Motor neuron (in vitro differentiated cells): ENCODE measurements at regions not wholly inside any gene's neighbourhood (a gene's known extent, or its start where the extent isn't known, plus 50 kb on each side); places are given as distances from the start of the nearest gene placed in this dataset.
"Not testable (repeated sequence)": the region's sequence is repeated elsewhere in the genome, so short reads cannot be mapped to it uniquely, and the experiment has no call there.

Source experiments
- ATAC-seq, 8 experiments: fragments of 200-7000 bp; cut with Tn5 transposase; replicated peaks in 6 of 8; 2 replicates each; pipeline ENCODE4 v1.8.0; 2021; ENCODE audit warnings: mild to moderate bottlenecking in 8 of 8, moderate library complexity in 8 of 8
- H3K27ac ChIP-seq, 2 donors: fragments of 250-450 bp; sonication (Bioruptor Pico); 2 replicates each; pipeline ENCODE4 v1.9.0; 2021; ENCODE audit warnings: antibody characterized with exemption in 2 of 2, mild to moderate bottlenecking in 2 of 2, moderate library complexity in 1 of 2
- H3K4me1 ChIP-seq, 2 donors: fragments of 250-450 bp; sonication (Bioruptor Pico); replicated peaks in 1 of 2; 2 replicates each; pipeline ENCODE4 v1.6.1; 2021; ENCODE audit warnings: antibody characterized with exemption in 2 of 2, mild to moderate bottlenecking in 2 of 2, moderate library complexity in 1 of 2
- H3K4me3 ChIP-seq, 5 donors: fragments of 250-450 bp; sonication (Bioruptor Pico); 2 replicates each; pipeline ENCODE4 v1.9.0; 2021; ENCODE audit warnings: antibody characterized with exemption in 5 of 5, mild to moderate bottlenecking in 5 of 5, moderate library complexity in 4 of 5
- WGBS, 10 experiments: fragments of 450-650 bp; shearing (Covaris generic); methylation state at CpG; one replicate each; pipeline ENCODE4 v1.0.0; 2022; 5-methylcytosine and 5-hydroxymethylcytosine counted together
- in situ Hi-C, 9 experiments: fragments of 400-800 bp; cut with MboI; loops; one replicate each; pipeline ENCODE4 v1.15.0; 2021; ENCODE audit warnings: low sequenced_read_pairs in 9 of 9, low pct_unique_long_range_greater_than_20kb in 2 of 9; ENCODE audit not compliant: unreplicated experiment in 9 of 9

- ATAC-seq: no peak
- 100% methylated on average over 2 to 3 of the region's 29 CpGs; no CpG with 5 or more reads in 8 of the 10 experiments for WGBS, 10 experiments
- H3K27ac ChIP-seq: no peak overlapping the region
- H3K4me1 ChIP-seq: no peaks in the 10 kb centered on the region
- in situ Hi-C loops: no loop called here
- H3K4me3 ChIP-seq: no peak overlapping the region
Measured at GRCh38 chr9:24738421-24738961, 192.8 kb upstream of the IZUMO3 start.

DNA sequence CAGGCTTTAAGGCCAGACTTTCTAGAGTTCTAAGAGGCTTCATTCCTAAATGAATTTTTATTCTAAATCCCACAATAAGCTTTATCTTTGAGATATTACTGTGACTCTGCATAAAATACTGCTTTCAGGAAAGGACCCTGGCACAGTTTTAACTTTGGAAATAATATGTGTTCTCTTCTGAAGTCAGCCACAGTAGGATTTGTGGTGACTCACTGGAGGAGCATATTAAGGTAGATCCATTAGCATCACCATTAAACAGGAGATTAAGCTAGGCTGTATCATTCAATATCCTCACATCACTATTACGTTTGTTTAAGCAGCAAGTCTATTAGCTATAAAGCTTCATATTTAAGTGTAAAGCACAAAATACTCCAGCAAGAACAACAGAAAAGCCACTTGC lies 186.1 kb upstream of the IZUMO3 start:
- H3K27ac ChIP-seq: no peak overlapping the region
- ATAC-seq: peak in 2 of 8 experiments; percentile 27 to 66
- H3K4me1 ChIP-seq: no peaks in the 10 kb centered on the region
- 0 to 100% (median 43%) methylated on average over 1 of the region's 1 CpG; no CpG with 5 or more reads in 2 of the 10 experiments for WGBS, 10 experiments
- no peak overlapping the region for H3K4me3 ChIP-seq
- in situ Hi-C loops: no loop called here

DNA sequence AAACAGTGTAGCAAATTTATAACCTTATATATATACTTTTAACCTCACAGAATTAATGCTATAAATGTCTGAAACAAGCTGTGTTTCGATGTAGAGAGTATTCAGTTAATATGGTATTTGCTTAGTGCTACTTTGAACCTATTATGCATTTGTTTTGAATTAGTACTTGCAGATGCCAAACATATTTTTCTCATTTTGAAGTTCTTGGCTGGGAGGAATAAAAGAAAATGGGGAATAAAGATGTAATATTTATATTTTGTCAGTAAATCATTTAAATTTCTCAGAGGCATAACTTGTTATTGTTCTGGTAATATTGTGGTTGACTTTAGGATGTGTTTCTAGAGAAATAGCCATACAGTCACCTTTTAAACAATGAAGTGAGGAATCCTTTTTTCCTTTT lies 175.9 kb upstream of the IZUMO3 start:
- no peak for ATAC-seq
- in situ Hi-C loops: no loop called here
- H3K4me3 ChIP-seq: no peak overlapping the region
- no peaks in the 10 kb centered on the region for H3K4me1 ChIP-seq
- 0 to 100% (median 86%) methylated on average over 1 of the region's 1 CpG; no CpG with 5 or more reads in 3 of the 10 experiments for WGBS, 10 experiments
- H3K27ac ChIP-seq: no peak overlapping the region

DNA sequence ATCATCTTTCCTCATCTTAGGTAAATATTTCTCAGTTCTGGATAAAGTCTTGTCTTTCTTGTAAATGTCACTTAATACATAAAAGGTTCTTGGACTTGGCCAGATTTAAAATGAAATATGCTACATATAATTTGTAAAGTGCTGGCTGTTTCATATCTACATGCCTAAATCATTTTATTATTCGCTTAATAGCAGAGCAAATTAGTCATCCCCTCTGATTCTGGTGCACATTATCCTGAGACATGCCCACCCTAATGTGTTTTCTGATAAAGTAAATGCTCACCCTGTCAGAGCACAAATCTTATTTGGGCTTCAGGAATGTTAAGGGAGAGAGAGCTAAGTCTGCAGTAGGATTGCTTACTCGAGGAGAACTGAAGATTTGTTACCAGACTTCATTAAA lies 166.5 kb upstream of the IZUMO3 start:
- in situ Hi-C loops: no loop called here
- no peak overlapping the region for H3K27ac ChIP-seq
- ATAC-seq: peak in 3 of 8 experiments; percentile 42 to 86 (median 61)
- peaks cover 0 to 22% of the 10 kb centered on the region in 2 donors for H3K4me1 ChIP-seq
- 0 to 85% (median 58%) methylated on average over 1 to 2 of the region's 2 CpGs; no CpG with 5 or more reads in 3 of the 10 experiments for WGBS, 10 experiments
- H3K4me3 ChIP-seq: no peak overlapping the region

- 5 to 100% (median 82%) methylated on average over 1 to 2 of the region's 2 CpGs; no CpG with 5 or more reads in 3 of the 10 experiments for WGBS, 10 experiments
- H3K27ac ChIP-seq: no peak overlapping the region
Measured at GRCh38 chr9:24708814-24709213, 163.1 kb upstream of the IZUMO3 start.

GRCh38 chr9:24698881-24699518 lies 153.3 kb upstream of the IZUMO3 start:
- Histone ChIP-seq H3K27ac (no peak overlapping the region), H3K4me1 (no peaks in the 10 kb centered on the region), H3K4me3 (no peak overlapping the region)
- ATAC-seq: no peak
- 0 to 88% (median 62%) methylated on average over 2 to 3 of the region's 3 CpGs; no CpG with 5 or more reads in 1 of the 10 experiments for WGBS, 10 experiments
- in situ Hi-C loops: no loop called here

More at GRCh38 chr9:24708814-24709213, 163.1 kb upstream of the IZUMO3 start:
- peaks cover 0 to 22% of the 10 kb centered on the region in 2 donors for H3K4me1 ChIP-seq
- in situ Hi-C loops: no loop called here
- no peak overlapping the region for H3K4me3 ChIP-seq
- peak in 2 of 8 experiments; percentile 17 to 51 for ATAC-seq

DNA sequence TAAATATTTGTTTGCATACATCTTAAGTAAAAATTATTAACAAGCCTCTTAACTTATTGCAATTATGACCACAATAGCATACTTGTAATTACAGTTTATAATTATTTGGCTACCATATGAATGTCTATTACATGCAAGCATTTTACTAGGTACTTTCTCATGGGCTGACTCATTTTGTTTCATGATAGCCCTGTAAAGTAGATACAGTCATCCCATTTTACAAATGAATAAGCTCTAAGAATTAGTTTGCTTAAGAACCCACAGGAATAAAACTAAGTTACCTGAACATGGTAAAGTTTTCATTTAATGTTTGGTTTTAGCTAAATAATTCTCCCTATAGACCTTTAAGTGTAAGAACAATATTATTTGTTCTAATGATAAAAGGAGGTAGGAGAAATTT lies 126.6 kb upstream of the IZUMO3 start:
- in situ Hi-C loops: no loop called here
- Histone ChIP-seq H3K4me1 (no peaks in the 10 kb centered on the region), H3K27ac (no peak overlapping the region), H3K4me3 (no peak overlapping the region)
- no peak for ATAC-seq

- 1 to 100% (median 83%) methylated on average over 1 to 3 of the region's 3 CpGs for WGBS, 10 experiments
- Histone ChIP-seq H3K4me3 (no peak overlapping the region), H3K4me1 (no peaks in the 10 kb centered on the region), H3K27ac (no peak overlapping the region)
- no peak for ATAC-seq
- in situ Hi-C loops: no loop called here
Measured at GRCh38 chr9:24657387-24657786, 111.7 kb upstream of the IZUMO3 start.

DNA sequence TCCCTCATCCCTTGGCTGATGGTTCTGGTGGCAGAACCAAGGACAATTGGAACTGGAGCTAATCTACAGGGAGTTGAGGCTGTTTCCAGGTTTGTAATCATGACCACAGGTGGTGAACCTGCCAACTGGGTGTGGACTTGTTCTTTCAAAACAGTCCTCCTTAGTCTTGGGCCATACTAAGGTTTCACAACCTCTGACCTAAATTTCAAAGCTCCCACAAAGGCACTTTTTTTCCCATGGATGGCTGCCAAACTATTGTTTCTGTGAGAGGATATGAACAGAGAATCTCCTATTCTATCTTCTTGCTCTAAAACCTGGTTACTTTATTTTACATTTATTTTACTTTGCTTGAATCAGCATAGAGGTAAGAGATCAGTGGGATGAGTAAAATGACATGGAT lies 106.5 kb upstream of the IZUMO3 start:
- in situ Hi-C loops: no loop called here

GRCh38 chr9:24628809-24629208 lies 83.1 kb upstream of the IZUMO3 start:
- 0 to 100% (median 66%) methylated on average over 1 to 3 of the region's 3 CpGs; no CpG with 5 or more reads in 2 of the 10 experiments for WGBS, 10 experiments
- ATAC-seq, in situ Hi-C loops, H3K4me1 ChIP-seq, H3K27ac ChIP-seq, H3K4me3 ChIP-seq: not testable (repeated sequence)

More for the DNA sequence above, 106.5 kb upstream of the IZUMO3 start:
- ATAC-seq: no peak
- no peak overlapping the region for H3K4me3 ChIP-seq
- no peak overlapping the region for H3K27ac ChIP-seq
- H3K4me1 ChIP-seq: no peaks in the 10 kb centered on the region

- Histone ChIP-seq H3K27ac (no peak overlapping the region), H3K4me1 (no peaks in the 10 kb centered on the region), H3K4me3 (no peak overlapping the region)
- ATAC-seq: no peak
- 0 to 88% (median 65%) methylated on average over 1 to 2 of the region's 2 CpGs; no CpG with 5 or more reads in 1 of the 10 experiments for WGBS, 10 experiments
- in situ Hi-C loops: no loop called here
Measured at GRCh38 chr9:24625097-24625496, 79.4 kb upstream of the IZUMO3 start.

- no peak overlapping the region for H3K27ac ChIP-seq
- no peak for ATAC-seq
- H3K4me1 ChIP-seq: no peaks in the 10 kb centered on the region
- in situ Hi-C loops: loop anchor here in 1 of 9 experiments (25.0 kb wide), 1 partner anchor 787 kb away; the partner anchor contains the start of gene ELAVL2
- H3K4me3 ChIP-seq: no peak overlapping the region
Measured at GRCh38 chr9:24624481-24624880, 78.8 kb upstream of the IZUMO3 start.

DNA sequence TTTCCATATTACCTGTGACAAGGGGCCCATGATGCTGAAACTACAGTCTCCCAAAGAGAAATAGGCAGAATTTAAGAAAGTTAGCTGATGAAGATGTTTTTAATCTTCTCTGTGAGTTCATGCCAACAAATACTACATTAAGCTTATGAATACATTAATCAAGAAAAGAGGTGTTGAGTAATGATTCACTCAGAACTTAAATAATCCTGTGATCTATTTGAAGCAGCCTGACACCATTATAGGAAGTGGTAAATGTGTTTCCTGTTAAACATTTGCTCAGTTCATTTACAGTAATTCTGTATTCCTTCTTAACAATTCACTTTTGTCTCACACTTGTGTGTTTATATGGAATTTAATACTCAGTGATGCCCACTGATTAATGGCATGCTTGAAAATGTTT lies 75.0 kb upstream of the IZUMO3 start:
- in situ Hi-C loops: loop anchor here in 1 of 9 experiments (25.0 kb wide), 1 partner anchor 783 kb away; the partner anchor contains the start of gene ELAVL2
- ATAC-seq: peak in 3 of 8 experiments; percentile 19 to 50 (median 35)
- Histone ChIP-seq H3K4me3 (no peak overlapping the region), H3K27ac (no peak overlapping the region), H3K4me1 (peaks cover 0 to 7% of the 10 kb centered on the region in 2 donors)

- 17 to 100% (median 83%) methylated on average over 1 of the region's 1 CpG; no CpG with 5 or more reads in 2 of the 10 experiments for WGBS, 10 experiments
- no peak overlapping the region for H3K4me3 ChIP-seq
- ATAC-seq: peak in 3 of 8 experiments; percentile 25 to 68 (median 47)
- in situ Hi-C loops: loop anchor here in 1 of 9 experiments (25.0 kb wide), 1 partner anchor 780 kb away; the partner anchor contains the start of gene ELAVL2
- no peak overlapping the region for H3K27ac ChIP-seq
- peaks cover 2 to 12% of the 10 kb centered on the region in 2 donors for H3K4me1 ChIP-seq
Measured at GRCh38 chr9:24616863-24617262, 71.2 kb upstream of the IZUMO3 start.
